Activated CD8-positive, alpha-beta memory T cell treated with anti-CD3 and anti-CD28 coated beads, Interleukin-2, amount 10 ng/mL, durations not matched to agents 7 days and 5 days (primary cell): ENCODE measurements at regions not wholly inside any gene's neighbourhood (a gene's known extent, or its start where the extent isn't known, plus 50 kb on each side); places are given as distances from the start of the nearest gene placed in this dataset.

Source experiments
- ATAC-seq: fragments of 150-1000 bp; cut with Tn5 transposase; one replicate; pipeline ENCODE4 v1.10.0; 2021; ENCODE audit warnings: moderate library complexity
- CTCF ChIA-PET: fragments of 350-600 bp; sonication (Branson Sonifier 250); formaldehyde crosslinking; loops from one replicate; lab custom pipeline; 2021; ENCODE audit warnings: antibody characterized with exemption; lab: Charles Lee
- DNase-seq: peaks from one replicate; pipeline ENCODE4 v3.0.0-alpha.2; 2020
- H3K27ac Mint-ChIP-seq: one replicate; pipeline ENCODE4 v1.8.0; 2021; ENCODE audit warnings: mild to moderate bottlenecking, mixed read lengths
- H3K27me3 Mint-ChIP-seq: one replicate; pipeline ENCODE4 v1.8.0; 2021; ENCODE audit warnings: mixed read lengths
- H3K36me3 Mint-ChIP-seq: one replicate; pipeline ENCODE4 v1.8.0; 2021; ENCODE audit warnings: mild to moderate bottlenecking, mixed read lengths
- H3K4me1 Mint-ChIP-seq: one replicate; pipeline ENCODE4 v1.8.0; 2021; ENCODE audit warnings: mixed read lengths
- H3K4me3 Mint-ChIP-seq: one replicate; pipeline ENCODE4 v1.8.0; 2021; ENCODE audit warnings: mild to moderate bottlenecking, moderate library complexity, mixed read lengths
- H3K9me3 Mint-ChIP-seq: one replicate; pipeline ENCODE4 v1.8.0; 2022; ENCODE audit warnings: low read depth, mixed read lengths

DNA sequence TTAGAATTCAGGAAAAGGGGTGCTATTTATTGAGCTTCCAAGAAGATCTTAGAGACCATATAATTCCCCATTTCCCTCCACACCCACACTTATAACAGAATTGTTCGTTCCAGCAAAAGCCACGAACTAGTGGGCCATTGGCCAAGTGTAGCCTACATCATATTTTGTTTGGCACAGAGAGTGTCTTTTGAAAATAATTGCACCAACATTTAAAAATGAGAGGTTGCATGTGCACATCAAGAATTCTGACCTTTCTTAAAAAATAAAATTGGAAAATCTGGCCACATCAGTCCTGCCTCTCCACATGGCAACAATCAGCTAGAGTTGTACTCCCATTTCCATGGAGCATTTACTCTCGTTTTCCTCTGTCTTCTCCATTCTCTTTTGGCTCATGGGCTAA is 655.5 kb upstream of the FANCL start:
- Mint-ChIP-seq H3K9me3 (no peaks in the 10 kb centered on the region), H3K27me3 (no peaks in the 10 kb centered on the region), H3K4me3 (no peak overlapping the region), H3K27ac (no peak overlapping the region), H3K36me3 (no peaks in the 10 kb centered on the region), H3K4me1 (no peaks in the 10 kb centered on the region)
- no peak for DNase-seq
- ATAC-seq, result no peak
- CTCF ChIA-PET, result no interaction called here

GRCh38 chr2:58895857-58896256 is 654.7 kb upstream of the FANCL start:
- ATAC-seq (no peak), DNase-seq (no peak)
- Mint-ChIP-seq H3K9me3 (no peaks in the 10 kb centered on the region), H3K27me3 (no peaks in the 10 kb centered on the region), H3K27ac (no peak overlapping the region), H3K4me1 (no peaks in the 10 kb centered on the region), H3K4me3 (no peak overlapping the region), H3K36me3 (no peaks in the 10 kb centered on the region)
- CTCF ChIA-PET, result no interaction called here

- ATAC-seq (no peak), DNase-seq (no peak)
- H3K36me3 Mint-ChIP-seq, result no peaks in the 10 kb centered on the region
- H3K4me3 Mint-ChIP-seq, result no peak overlapping the region
- no peaks in the 10 kb centered on the region for H3K27me3 Mint-ChIP-seq
- no peaks in the 10 kb centered on the region for H3K4me1 Mint-ChIP-seq
- CTCF ChIA-PET, result no interaction called here
- H3K9me3 Mint-ChIP-seq, result no peaks in the 10 kb centered on the region
- H3K27ac Mint-ChIP-seq, result no peak overlapping the region
Measured at GRCh38 chr2:58893656-58894351, 652.7 kb upstream of the FANCL start.

- Mint-ChIP-seq H3K4me1 (no peaks in the 10 kb centered on the region), H3K27me3 (no peaks in the 10 kb centered on the region), H3K9me3 (no peaks in the 10 kb centered on the region), H3K27ac (no peak overlapping the region), H3K4me3 (no peak overlapping the region), H3K36me3 (no peaks in the 10 kb centered on the region)
- no peak for DNase-seq
- CTCF ChIA-PET, result no interaction called here
- ATAC-seq, result no peak
Measured at GRCh38 chr2:58891828-58892377, 650.8 kb upstream of the FANCL start.

DNA sequence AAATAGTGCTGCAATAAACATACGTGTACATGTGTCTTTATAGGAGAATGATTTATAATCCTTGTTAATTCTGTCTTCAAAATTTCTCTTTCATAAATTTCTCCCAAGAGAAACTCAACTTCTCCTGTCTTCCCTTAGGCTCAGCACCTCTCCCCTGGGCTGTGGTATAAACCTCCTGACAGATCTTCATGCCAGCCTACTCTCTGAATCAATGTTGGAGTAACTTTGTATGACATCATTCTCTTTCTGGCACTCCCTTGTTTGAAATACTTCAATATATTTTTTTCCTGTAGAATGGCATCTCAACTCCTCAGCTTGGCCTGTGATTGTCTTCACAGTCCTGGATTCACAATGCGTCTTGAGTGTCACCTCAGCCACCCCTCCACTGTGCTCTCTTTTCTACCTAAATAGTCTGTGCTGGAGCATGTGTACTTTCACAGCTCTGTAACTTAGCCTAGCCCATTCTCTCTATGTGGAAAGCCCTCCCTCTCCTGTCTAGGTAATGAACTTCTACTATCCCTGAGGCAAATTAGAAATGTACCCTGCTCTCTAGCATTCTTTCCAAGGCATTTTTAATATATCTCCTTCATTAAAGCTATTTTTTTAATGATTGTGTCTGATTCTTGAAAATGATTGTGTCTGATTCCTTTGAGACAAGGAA is 649.9 kb upstream of the FANCL start:
- no peak for ATAC-seq
- no peak overlapping the region for H3K4me3 Mint-ChIP-seq
- no peaks in the 10 kb centered on the region for H3K36me3 Mint-ChIP-seq
- CTCF ChIA-PET, result no interaction called here
- no peaks in the 10 kb centered on the region for H3K27me3 Mint-ChIP-seq
- no peaks in the 10 kb centered on the region for H3K9me3 Mint-ChIP-seq
- no peak for DNase-seq
- H3K4me1 Mint-ChIP-seq, result no peaks in the 10 kb centered on the region
- no peak overlapping the region for H3K27ac Mint-ChIP-seq

- DNase-seq (no peak), ATAC-seq (no peak)
- Mint-ChIP-seq H3K4me1 (no peaks in the 10 kb centered on the region), H3K27ac (no peak overlapping the region), H3K36me3 (no peaks in the 10 kb centered on the region), H3K9me3 (no peaks in the 10 kb centered on the region), H3K27me3 (no peaks in the 10 kb centered on the region), H3K4me3 (no peak overlapping the region)
- CTCF ChIA-PET, result no interaction called here
Measured at GRCh38 chr2:58886009-58886408, 644.9 kb upstream of the FANCL start.

DNA sequence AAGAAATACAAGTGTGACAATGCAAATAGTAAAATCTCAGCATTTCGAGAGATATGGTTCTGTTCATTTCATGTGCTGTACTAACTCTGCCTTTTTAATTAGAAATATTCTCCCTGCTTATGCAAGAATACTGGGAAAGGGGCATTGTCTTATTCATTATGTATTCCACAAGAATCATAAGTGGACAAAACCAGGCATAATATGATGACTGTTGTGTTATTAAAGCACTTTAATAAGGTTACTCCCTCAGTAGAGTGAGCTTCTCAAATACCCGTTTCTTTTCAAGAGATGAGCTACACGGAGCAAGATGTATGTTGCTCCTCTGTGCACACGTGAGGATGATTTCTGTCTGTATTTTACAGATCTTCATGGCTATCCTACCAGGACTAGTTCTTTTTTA is 638.7 kb upstream of the FANCL start:
- H3K4me3 Mint-ChIP-seq, result no peak overlapping the region
- no peaks in the 10 kb centered on the region for H3K4me1 Mint-ChIP-seq

GRCh38 chr2:58878778-58879177 is 637.7 kb upstream of the FANCL start:
- no peaks in the 10 kb centered on the region for H3K36me3 Mint-ChIP-seq
- H3K27ac Mint-ChIP-seq, result no peak overlapping the region
- H3K4me3 Mint-ChIP-seq, result no peak overlapping the region

More for the DNA sequence above, 638.7 kb upstream of the FANCL start:
- Mint-ChIP-seq H3K27me3 (no peaks in the 10 kb centered on the region), H3K27ac (no peak overlapping the region), H3K9me3 (no peaks in the 10 kb centered on the region), H3K36me3 (no peaks in the 10 kb centered on the region)
- ATAC-seq (no peak), DNase-seq (no peak)
- CTCF ChIA-PET, result no interaction called here

GRCh38 chr2:58876126-58876525 is 635.0 kb upstream of the FANCL start:
- Mint-ChIP-seq H3K4me3 (no peak overlapping the region), H3K27me3 (no peaks in the 10 kb centered on the region), H3K27ac (no peak overlapping the region), H3K36me3 (no peaks in the 10 kb centered on the region), H3K9me3 (no peaks in the 10 kb centered on the region), H3K4me1 (no peaks in the 10 kb centered on the region)
- no peak for ATAC-seq
- no peak for DNase-seq
- CTCF ChIA-PET, result no interaction called here

More at GRCh38 chr2:58878778-58879177, 637.7 kb upstream of the FANCL start:
- Mint-ChIP-seq H3K4me1 (no peaks in the 10 kb centered on the region), H3K9me3 (no peaks in the 10 kb centered on the region), H3K27me3 (no peaks in the 10 kb centered on the region)
- DNase-seq, result no peak
- no peak for ATAC-seq
- CTCF ChIA-PET, result no interaction called here

- ATAC-seq (no peak), DNase-seq (no peak)
- Mint-ChIP-seq H3K4me1 (no peaks in the 10 kb centered on the region), H3K9me3 (no peaks in the 10 kb centered on the region), H3K4me3 (no peak overlapping the region), H3K36me3 (no peaks in the 10 kb centered on the region), H3K27me3 (no peaks in the 10 kb centered on the region), H3K27ac (no peak overlapping the region)
- CTCF ChIA-PET, result no interaction called here
Measured at GRCh38 chr2:58875436-58875835, 634.3 kb upstream of the FANCL start.

- no peaks in the 10 kb centered on the region for H3K9me3 Mint-ChIP-seq
- H3K27ac Mint-ChIP-seq, result no peak overlapping the region
- no peak for ATAC-seq
- CTCF ChIA-PET, result no interaction called here
- DNase-seq, result no peak
- H3K4me1 Mint-ChIP-seq, result no peaks in the 10 kb centered on the region
- H3K4me3 Mint-ChIP-seq, result no peak overlapping the region
- no peaks in the 10 kb centered on the region for H3K36me3 Mint-ChIP-seq
- H3K27me3 Mint-ChIP-seq, result no peaks in the 10 kb centered on the region
Measured at GRCh38 chr2:58871469-58872142, 630.5 kb upstream of the FANCL start.

DNA sequence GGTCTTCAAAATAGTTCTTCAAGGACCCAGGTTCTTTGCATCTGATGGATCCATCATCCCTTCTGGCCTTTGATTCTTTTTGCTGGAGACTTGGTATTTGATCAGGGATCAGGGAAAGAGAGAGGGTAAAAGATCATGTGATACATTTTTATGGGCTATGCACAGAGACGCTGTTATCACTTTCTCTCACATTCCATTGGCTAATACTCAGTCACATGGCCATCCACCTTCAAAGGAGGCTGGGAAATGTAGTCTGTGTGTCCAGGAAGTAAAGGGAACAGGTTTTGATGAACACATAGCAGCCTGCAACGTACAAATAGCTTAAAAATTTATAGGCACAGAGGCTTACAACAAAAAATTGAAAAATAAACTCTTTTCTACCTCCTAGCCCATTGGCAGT is 629.6 kb upstream of the FANCL start:
- CTCF ChIA-PET, result no interaction called here
- DNase-seq (no peak), ATAC-seq (no peak)
- Mint-ChIP-seq H3K27me3 (no peaks in the 10 kb centered on the region), H3K36me3 (no peaks in the 10 kb centered on the region), H3K4me3 (no peak overlapping the region), H3K4me1 (no peaks in the 10 kb centered on the region), H3K9me3 (no peaks in the 10 kb centered on the region), H3K27ac (no peak overlapping the region)

GRCh38 chr2:58866946-58867345 is 625.8 kb upstream of the FANCL start:
- H3K4me1 Mint-ChIP-seq, result no peaks in the 10 kb centered on the region
- DNase-seq, result no peak
- H3K27ac Mint-ChIP-seq, result no peak overlapping the region
- H3K27me3 Mint-ChIP-seq, result no peaks in the 10 kb centered on the region
- CTCF ChIA-PET, result no interaction called here
- H3K36me3 Mint-ChIP-seq, result no peaks in the 10 kb centered on the region
- ATAC-seq, result no peak
- H3K4me3 Mint-ChIP-seq, result no peak overlapping the region
- H3K9me3 Mint-ChIP-seq, result no peaks in the 10 kb centered on the region

DNA sequence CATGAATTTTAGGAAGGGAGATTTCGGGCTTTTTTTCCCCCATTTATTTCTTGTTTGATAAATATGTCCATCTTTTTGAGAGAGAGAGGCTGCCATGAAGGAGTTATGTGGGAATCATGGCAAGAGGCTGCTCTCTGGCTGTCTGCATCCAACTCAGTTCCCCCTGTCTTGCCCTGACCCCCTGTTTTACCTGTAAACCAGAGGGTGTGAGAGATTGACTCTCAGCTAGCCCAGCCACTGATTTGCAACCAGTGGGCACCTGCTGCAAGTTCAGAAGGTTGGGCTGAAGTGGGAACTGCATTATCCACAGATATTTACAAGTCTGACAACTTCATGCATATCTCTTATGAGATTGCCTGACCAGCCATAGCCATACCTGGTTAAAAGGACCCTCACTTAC is 625.4 kb upstream of the FANCL start:
- H3K36me3 Mint-ChIP-seq, result no peaks in the 10 kb centered on the region
- H3K4me3 Mint-ChIP-seq, result no peak overlapping the region
- DNase-seq (no peak), ATAC-seq (no peak)
- H3K9me3 Mint-ChIP-seq, result no peaks in the 10 kb centered on the region
- no peak overlapping the region for H3K27ac Mint-ChIP-seq
- no peaks in the 10 kb centered on the region for H3K4me1 Mint-ChIP-seq
- CTCF ChIA-PET, result no interaction called here
- no peaks in the 10 kb centered on the region for H3K27me3 Mint-ChIP-seq
